ENCODE measurements at regions not wholly inside any gene's neighbourhood (a gene's known extent, or its start where the extent isn't known, plus 50 kb on each side); places are given as distances from the start of the nearest gene placed in this dataset.

GRCh38 chr2:176668912-176669311 lies 399.7 kb downstream of the MTX2 start:
- Histone ChIP-seq H3K9me3 (ENCODE audit: control insufficient read depth in 4 of 4, low read length in 3 of 4) (no peaks in the 10 kb centered on the region), H3K27ac (ENCODE audit: low read depth in 1 of 2, low read length in 2 of 2) (no peak overlapping the region), H3K9ac (ENCODE audit: low read depth in 1 of 2, low read length in 2 of 2) (no peak overlapping the region), H3K4me3 (ENCODE audit: low read depth in 1 of 3, low read length in 3 of 3) (no peak overlapping the region), H3K27me3 (ENCODE audit: control insufficient read depth in 4 of 4, insufficient read depth in 4 of 4, low read length in 3 of 4) (peaks cover 0 to 11% (median 3%) of the 10 kb centered on the region in 4 donors), H3K4me1 (ENCODE audit: control insufficient read depth in 4 of 4, insufficient read depth in 4 of 4, low read length in 3 of 4) (no peaks in the 10 kb centered on the region), H3K36me3 (ENCODE audit: control insufficient read depth in 4 of 4, insufficient read depth in 3 of 4, low read depth in 1 of 4, low read length in 3 of 4) (no peaks in the 10 kb centered on the region)
- TF ChIP-seq MAX (IDR thresholded peaks at IDR 0.05) = no peak
- no peak for TF ChIP-seq FOXA2 (IDR thresholded peaks at IDR 0.05)
- no peak for TF ChIP-seq SP1 (IDR thresholded peaks at IDR 0.05)
- TF ChIP-seq, protein P1, sequence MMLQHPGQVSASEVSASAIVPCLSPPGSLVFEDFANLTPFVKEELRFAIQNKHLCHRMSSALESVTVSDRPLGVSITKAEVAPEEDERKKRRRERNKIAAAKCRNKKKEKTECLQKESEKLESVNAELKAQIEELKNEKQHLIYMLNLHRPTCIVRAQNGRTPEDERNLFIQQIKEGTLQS (IDR thresholded peaks at IDR 0.05) = no peak
- no peak for TF ChIP-seq YY1 (IDR thresholded peaks at IDR 0.05)
- no peak for TF ChIP-seq RXRA (IDR thresholded peaks at IDR 0.05)
- no peak for TF ChIP-seq JUND (IDR thresholded peaks at IDR 0.05)
- TF ChIP-seq, protein P2, sequence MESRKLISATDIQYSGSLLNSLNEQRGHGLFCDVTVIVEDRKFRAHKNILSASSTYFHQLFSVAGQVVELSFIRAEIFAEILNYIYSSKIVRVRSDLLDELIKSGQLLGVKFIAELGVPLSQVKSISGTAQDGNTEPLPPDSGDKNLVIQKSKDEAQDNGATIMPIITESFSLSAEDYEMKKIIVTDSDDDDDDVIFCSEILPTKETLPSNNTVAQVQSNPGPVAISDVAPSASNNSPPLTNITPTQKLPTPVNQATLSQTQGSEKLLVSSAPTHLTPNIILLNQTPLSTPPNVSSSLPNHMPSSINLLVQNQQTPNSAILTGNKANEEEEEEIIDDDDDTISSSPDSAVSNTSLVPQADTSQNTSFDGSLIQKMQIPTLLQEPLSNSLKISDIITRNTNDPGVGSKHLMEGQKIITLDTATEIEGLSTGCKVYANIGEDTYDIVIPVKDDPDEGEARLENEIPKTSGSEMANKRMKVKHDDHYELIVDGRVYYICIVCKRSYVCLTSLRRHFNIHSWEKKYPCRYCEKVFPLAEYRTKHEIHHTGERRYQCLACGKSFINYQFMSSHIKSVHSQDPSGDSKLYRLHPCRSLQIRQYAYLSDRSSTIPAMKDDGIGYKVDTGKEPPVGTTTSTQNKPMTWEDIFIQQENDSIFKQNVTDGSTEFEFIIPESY (IDR thresholded peaks at IDR 0.05) = no peak
- no peak for TF ChIP-seq NR2F2 (IDR thresholded peaks at IDR 0.05)
- TF ChIP-seq FOXA1 (IDR thresholded peaks at IDR 0.05) = no peak
- no peak for TF ChIP-seq EGR1 (IDR thresholded peaks at IDR 0.05; ENCODE audit: low read depth in 2 of 2)
- no peak for TF ChIP-seq HNF4A (conservative IDR thresholded peaks at IDR 0.05)
- TF ChIP-seq, protein P3, sequence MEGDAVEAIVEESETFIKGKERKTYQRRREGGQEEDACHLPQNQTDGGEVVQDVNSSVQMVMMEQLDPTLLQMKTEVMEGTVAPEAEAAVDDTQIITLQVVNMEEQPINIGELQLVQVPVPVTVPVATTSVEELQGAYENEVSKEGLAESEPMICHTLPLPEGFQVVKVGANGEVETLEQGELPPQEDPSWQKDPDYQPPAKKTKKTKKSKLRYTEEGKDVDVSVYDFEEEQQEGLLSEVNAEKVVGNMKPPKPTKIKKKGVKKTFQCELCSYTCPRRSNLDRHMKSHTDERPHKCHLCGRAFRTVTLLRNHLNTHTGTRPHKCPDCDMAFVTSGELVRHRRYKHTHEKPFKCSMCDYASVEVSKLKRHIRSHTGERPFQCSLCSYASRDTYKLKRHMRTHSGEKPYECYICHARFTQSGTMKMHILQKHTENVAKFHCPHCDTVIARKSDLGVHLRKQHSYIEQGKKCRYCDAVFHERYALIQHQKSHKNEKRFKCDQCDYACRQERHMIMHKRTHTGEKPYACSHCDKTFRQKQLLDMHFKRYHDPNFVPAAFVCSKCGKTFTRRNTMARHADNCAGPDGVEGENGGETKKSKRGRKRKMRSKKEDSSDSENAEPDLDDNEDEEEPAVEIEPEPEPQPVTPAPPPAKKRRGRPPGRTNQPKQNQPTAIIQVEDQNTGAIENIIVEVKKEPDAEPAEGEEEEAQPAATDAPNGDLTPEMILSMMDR (IDR thresholded peaks at IDR 0.05; ENCODE audit: low read depth, low read length, missing input control) = no peak
- TF ChIP-seq GABPA (IDR thresholded peaks at IDR 0.05 in 1 of 2, conservative IDR thresholded peaks at IDR 0.05 in 1 of 2) = no peak
- no peak for DNase-seq (ENCODE audit: low spot score)

- 40% methylated on average over 5 of the region's 5 CpGs for WGBS
Observed at GRCh38 chr2:176669398-176670174, 400.3 kb downstream of the MTX2 start.

More at GRCh38 chr2:176669398-176670174, 400.3 kb downstream of the MTX2 start:
- no peak for DNase-seq (ENCODE audit: low spot score)
- H3K4me3 ChIP-seq (ENCODE audit: low read depth in 1 of 3, low read length in 3 of 3) = no peak overlapping the region
- no peaks in the 10 kb centered on the region for H3K36me3 ChIP-seq (ENCODE audit: control insufficient read depth in 4 of 4, insufficient read depth in 3 of 4, low read depth in 1 of 4, low read length in 3 of 4)
- H3K4me1 ChIP-seq (ENCODE audit: control insufficient read depth in 4 of 4, insufficient read depth in 4 of 4, low read length in 3 of 4) = no peaks in the 10 kb centered on the region
- peaks cover 0 to 11% (median 3%) of the 10 kb centered on the region in 4 donors for H3K27me3 ChIP-seq (ENCODE audit: control insufficient read depth in 4 of 4, insufficient read depth in 4 of 4, low read length in 3 of 4)
- H3K9me3 ChIP-seq (ENCODE audit: control insufficient read depth in 4 of 4, low read length in 3 of 4) = no peaks in the 10 kb centered on the region
- H3K27ac ChIP-seq (ENCODE audit: low read depth in 1 of 2, low read length in 2 of 2) = no peak overlapping the region
- H3K9ac ChIP-seq (ENCODE audit: low read depth in 1 of 2, low read length in 2 of 2) = no peak overlapping the region
- no peak for TF ChIP-seq HNF4A (conservative IDR thresholded peaks at IDR 0.05)
- no peak for TF ChIP-seq RAD21 (IDR thresholded peaks at IDR 0.05)
- TF ChIP-seq JUND (IDR thresholded peaks at IDR 0.05) = no peak
- TF ChIP-seq NR2F2 (IDR thresholded peaks at IDR 0.05) = no peak
- TF ChIP-seq, protein P3 (IDR thresholded peaks at IDR 0.05; ENCODE audit: low read depth, low read length, missing input control) = no peak
- TF ChIP-seq MAX (IDR thresholded peaks at IDR 0.05) = no peak
- TF ChIP-seq FOXA1 (IDR thresholded peaks at IDR 0.05) = no peak
